Esophagus squamous epithelium (tissue), 5 donors: ENCODE measurements at regions not wholly inside any gene's neighbourhood (a gene's known extent, or its start where the extent isn't known, plus 50 kb on each side); places are given as distances from the start of the nearest gene placed in this dataset.

Experiments used
- DNase-seq: peaks from one replicate; lab custom pipeline; 2025; lab: John Stamatoyannopoulos, UW
- H3K27ac ChIP-seq, 4 donors: fragments of 200-600 bp; sonication (generic); one replicate each; pipeline ENCODE4 v1.5.1; 2016 to 2019; ENCODE audit warnings: mild to moderate bottlenecking in 1 of 4
- H3K27me3 ChIP-seq, 4 donors: fragments of 200-600 bp; sonication (generic); 1 replicate in 3 of 4; 2 replicates in 1 of 4; pipeline versions ENCODE4 v1.5.1 to v1.6.0; 2017 to 2021; ENCODE audit warnings: antibody characterized with exemption in 1 of 4
- H3K36me3 ChIP-seq, 3 donors: fragments of 200-600 bp; sonication (generic); one replicate each; pipeline ENCODE4 v1.5.1; 2016 to 2019
- H3K4me1 ChIP-seq, 3 donors: fragments of 200-600 bp; sonication (generic); one replicate each; pipeline ENCODE4 v1.5.1; 2017 to 2019
- H3K4me3 ChIP-seq, 4 donors: fragments of 200-600 bp; sonication (generic); 1 replicate in 3 of 4; 2 replicates in 1 of 4; pipeline ENCODE4 v1.5.1; 2016 to 2019; ENCODE audit warnings: mild to moderate bottlenecking in 2 of 4, moderate library complexity in 1 of 4
- H3K9me3 ChIP-seq, 3 donors: fragments of 200-600 bp; sonication (generic); one replicate each; pipeline ENCODE4 v1.5.1; 2016 to 2019
- POLR2A ChIP-seq, 4 donors: fragments of 450-650 bp; IDR thresholded peaks; one replicate each; pipeline ENCODE4 v1.6.1; 2017; ENCODE audit warnings: antibody characterized with exemption in 4 of 4, mild to moderate bottlenecking in 4 of 4, moderate library complexity in 3 of 4
- WGBS, 2 donors: methylation state at CpG; one replicate each; pipeline ENCODE4 v1.1.5; 2018; 5-methylcytosine and 5-hydroxymethylcytosine counted together
- intact Hi-C: fragments of 100-400 bp; cut with DNase I; formaldehyde crosslinking; loops from one replicate; pipeline ENCODE4 v1.15.0; 2022
- TF ChIP-seq, protein P1 (sequence below), 6 experiments: fragments of 450-650 bp in 4 of 6; fragments of 200-600 bp in 2 of 6; sonication (generic) in 2 of 6; IDR thresholded peaks; one replicate each; pipeline ENCODE4 v1.5.1; 2016 to 2019; ENCODE audit warnings: antibody characterized with exemption in 6 of 6, mild to moderate bottlenecking in 4 of 6, moderate library complexity in 4 of 6
- donor health status: DM: yes; HTN: yes; CAD: no.

DNA sequence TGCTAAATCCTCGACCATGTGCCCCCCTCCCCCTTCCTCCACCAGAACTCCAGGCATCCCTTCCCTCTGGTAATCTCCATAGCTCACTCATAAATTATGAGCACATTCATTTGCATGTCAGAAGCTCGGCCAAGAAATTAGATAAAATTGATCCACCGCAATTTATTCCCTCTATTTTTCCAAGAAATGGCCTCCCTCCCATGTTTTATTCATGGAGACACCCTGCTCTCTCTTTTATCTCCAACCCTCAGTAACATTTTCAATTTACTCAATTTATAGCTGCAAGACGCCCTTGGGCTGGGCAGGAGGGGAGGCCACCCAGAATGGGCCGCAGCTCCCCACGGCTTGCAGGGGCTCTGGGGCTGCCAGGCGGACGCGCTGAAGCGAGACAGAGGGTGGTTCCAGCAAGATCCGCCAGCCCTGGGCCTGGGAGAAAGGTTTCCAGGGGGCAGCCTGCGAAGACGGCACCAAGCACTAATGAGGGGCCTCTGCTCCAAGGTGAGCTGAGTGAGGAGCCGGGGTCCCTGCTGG lies 54.7 kb upstream of the ZNF423 start:
- H3K27ac ChIP-seq = no peak overlapping the region
- H3K9me3 ChIP-seq = no peaks in the 10 kb centered on the region
- DNase-seq = no peak
- WGBS, 2 donors = 60 to 72% methylated on average over 3 to 9 of the region's 14 CpGs
- H3K4me3 ChIP-seq = no peak overlapping the region
- no peaks in the 10 kb centered on the region for H3K4me1 ChIP-seq
- intact Hi-C loops = no loop called here
- TF ChIP-seq, protein P1, sequence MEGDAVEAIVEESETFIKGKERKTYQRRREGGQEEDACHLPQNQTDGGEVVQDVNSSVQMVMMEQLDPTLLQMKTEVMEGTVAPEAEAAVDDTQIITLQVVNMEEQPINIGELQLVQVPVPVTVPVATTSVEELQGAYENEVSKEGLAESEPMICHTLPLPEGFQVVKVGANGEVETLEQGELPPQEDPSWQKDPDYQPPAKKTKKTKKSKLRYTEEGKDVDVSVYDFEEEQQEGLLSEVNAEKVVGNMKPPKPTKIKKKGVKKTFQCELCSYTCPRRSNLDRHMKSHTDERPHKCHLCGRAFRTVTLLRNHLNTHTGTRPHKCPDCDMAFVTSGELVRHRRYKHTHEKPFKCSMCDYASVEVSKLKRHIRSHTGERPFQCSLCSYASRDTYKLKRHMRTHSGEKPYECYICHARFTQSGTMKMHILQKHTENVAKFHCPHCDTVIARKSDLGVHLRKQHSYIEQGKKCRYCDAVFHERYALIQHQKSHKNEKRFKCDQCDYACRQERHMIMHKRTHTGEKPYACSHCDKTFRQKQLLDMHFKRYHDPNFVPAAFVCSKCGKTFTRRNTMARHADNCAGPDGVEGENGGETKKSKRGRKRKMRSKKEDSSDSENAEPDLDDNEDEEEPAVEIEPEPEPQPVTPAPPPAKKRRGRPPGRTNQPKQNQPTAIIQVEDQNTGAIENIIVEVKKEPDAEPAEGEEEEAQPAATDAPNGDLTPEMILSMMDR (IDR thresholded peaks at IDR 0.05) = no peak
- TF ChIP-seq POLR2A (IDR thresholded peaks at IDR 0.05) = no peak
- H3K36me3 ChIP-seq = no peaks in the 10 kb centered on the region
- H3K27me3 ChIP-seq = peaks cover 0 to 4% (median 0%) of the 10 kb centered on the region in 4 donors

DNA sequence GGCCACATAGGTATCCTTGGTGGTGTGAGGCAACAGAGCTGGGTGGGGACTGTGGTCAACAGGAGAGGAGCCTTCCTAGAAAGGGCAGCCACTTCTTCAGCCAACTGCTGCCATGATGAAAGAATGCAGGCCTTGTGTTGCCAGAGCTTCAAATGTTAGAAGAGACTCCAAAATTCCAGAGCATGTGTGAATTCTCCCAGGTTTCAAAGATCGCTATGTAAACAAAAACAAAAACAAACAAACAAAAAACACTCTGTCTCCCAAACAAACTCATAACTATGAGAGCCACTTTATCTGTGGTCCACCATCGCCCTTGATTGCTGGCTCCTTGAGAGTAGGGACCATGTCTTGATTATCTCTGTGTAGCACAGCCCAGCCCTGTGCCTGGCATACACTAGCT lies 55.5 kb upstream of the ZNF423 start:
- intact Hi-C loops = no loop called here
- WGBS, 2 donors = 88 to 89% methylated on average over 2 of the region's 2 CpGs

DNA sequence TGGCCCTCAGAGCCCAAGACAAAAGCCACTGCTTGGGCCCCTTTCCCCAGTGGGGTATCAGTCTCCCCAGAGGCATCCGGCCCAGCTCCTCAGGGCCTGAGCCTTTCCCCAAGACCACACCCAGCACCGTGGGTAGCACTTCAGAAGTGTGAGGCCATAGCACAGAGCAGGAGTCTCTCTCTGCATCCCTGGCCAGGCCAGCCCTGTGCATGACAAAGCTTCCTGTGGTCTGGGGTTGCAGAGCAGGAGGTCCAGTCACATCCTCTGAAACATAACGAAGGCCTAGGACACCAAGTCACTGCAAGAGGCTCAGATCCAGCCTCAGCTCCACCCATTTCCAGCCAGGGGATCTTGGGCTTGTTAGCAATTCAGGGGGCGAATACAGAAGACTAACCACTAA lies 56.8 kb upstream of the ZNF423 start:
- TF ChIP-seq, protein P1 (IDR thresholded peaks at IDR 0.05) = no peak
- TF ChIP-seq POLR2A (IDR thresholded peaks at IDR 0.05) = no peak
- intact Hi-C loops = no loop called here
- no peak overlapping the region for H3K4me3 ChIP-seq

More for the DNA sequence above, 55.5 kb upstream of the ZNF423 start:
- Histone ChIP-seq H3K4me3 (no peak overlapping the region), H3K36me3 (no peaks in the 10 kb centered on the region), H3K27ac (no peak overlapping the region), H3K9me3 (no peaks in the 10 kb centered on the region), H3K27me3 (peaks cover 0 to 9% (median 0%) of the 10 kb centered on the region in 4 donors), H3K4me1 (no peaks in the 10 kb centered on the region)
- DNase-seq = no peak
- TF ChIP-seq POLR2A (IDR thresholded peaks at IDR 0.05) = no peak
- TF ChIP-seq, protein P1 (IDR thresholded peaks at IDR 0.05) = no peak

DNA sequence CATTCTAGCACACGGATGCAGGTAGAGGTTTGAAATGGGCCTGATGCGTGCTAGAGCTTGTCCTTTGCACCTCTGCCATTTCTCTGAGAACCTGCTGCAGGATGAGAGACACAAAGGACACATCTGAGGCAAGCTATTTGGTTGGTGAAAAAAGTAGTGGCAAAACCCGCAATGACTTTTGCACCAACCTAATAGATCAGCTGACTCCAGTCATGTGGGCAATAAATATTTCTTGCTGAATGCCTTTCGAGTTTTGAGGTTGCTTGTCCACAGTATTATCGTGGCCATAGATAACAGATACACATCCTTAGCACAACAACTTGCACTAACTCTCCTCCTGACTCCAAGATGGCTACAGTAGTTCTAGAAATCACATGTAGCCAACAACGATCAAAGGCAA lies 57.8 kb upstream of the ZNF423 start:
- DNase-seq = no peak
- 79 to 83% methylated on average over 5 of the region's 6 CpGs for WGBS, 2 donors
- Histone ChIP-seq H3K36me3 (no peaks in the 10 kb centered on the region), H3K27ac (no peak overlapping the region), H3K9me3 (no peaks in the 10 kb centered on the region), H3K4me1 (no peaks in the 10 kb centered on the region), H3K27me3 (peaks cover 0 to 12% (median 0%) of the 10 kb centered on the region in 4 donors), H3K4me3 (no peak overlapping the region)
- TF ChIP-seq, protein P1 (IDR thresholded peaks at IDR 0.05) = no peak
- no peak for TF ChIP-seq POLR2A (IDR thresholded peaks at IDR 0.05)
- intact Hi-C loops = no loop called here

More for the DNA sequence above, 56.8 kb upstream of the ZNF423 start:
- Histone ChIP-seq H3K27me3 (peaks cover 0 to 12% (median 0%) of the 10 kb centered on the region in 4 donors), H3K36me3 (no peaks in the 10 kb centered on the region), H3K27ac (no peak overlapping the region), H3K9me3 (no peaks in the 10 kb centered on the region), H3K4me1 (no peaks in the 10 kb centered on the region)
- DNase-seq = no peak
- 61% methylated on average over 2 of the region's 4 CpGs for WGBS, 2 donors

DNA sequence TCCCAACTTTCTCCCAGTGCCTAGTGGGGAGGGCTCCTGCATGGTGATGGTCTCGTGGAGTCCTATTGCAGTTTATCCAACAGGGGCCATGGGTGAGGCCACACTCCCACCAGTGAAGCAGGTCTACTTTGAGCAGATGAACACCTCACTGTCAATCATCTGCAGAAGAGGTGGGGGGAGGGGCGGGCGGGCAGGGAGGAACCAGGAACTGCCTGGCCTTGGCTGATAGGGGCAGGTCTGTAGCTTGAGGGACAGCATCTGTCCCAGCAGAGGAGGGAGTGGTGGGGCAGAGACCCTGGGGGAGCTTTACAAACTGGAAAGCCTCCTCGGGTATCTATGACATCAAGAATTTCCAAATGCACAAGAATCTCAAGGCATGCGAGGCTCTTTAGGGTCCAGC lies 58.7 kb upstream of the ZNF423 start:
- Histone ChIP-seq H3K27me3 (peaks cover 0 to 12% (median 0%) of the 10 kb centered on the region in 4 donors), H3K4me1 (no peaks in the 10 kb centered on the region), H3K9me3 (no peaks in the 10 kb centered on the region), H3K27ac (no peak overlapping the region), H3K36me3 (no peaks in the 10 kb centered on the region), H3K4me3 (no peak overlapping the region)
- TF ChIP-seq, protein P1 (IDR thresholded peaks at IDR 0.05) = no peak
- no peak for TF ChIP-seq POLR2A (IDR thresholded peaks at IDR 0.05)
- intact Hi-C loops = no loop called here
- no peak for DNase-seq
- 71 to 72% methylated on average over 2 to 4 of the region's 5 CpGs for WGBS, 2 donors
